ENCODE measurements at regions not wholly inside any gene's neighbourhood (a gene's known extent, or its start where the extent isn't known, plus 50 kb on each side); places are given as distances from the start of the nearest gene placed in this dataset.

GRCh38 chr6:1125297-1125696, 186.6 kb upstream of the FOXQ1 start (continued):
- TF ChIP-seq ZBTB33 (IDR thresholded peaks at IDR 0.05; ENCODE audit: extremely low read depth, insufficient replicate concordance, low read length) (no peak), MAX (IDR thresholded peaks at IDR 0.05) (no peak), YY1 (IDR thresholded peaks at IDR 0.05; ENCODE audit: extremely low read depth, insufficient replicate concordance, low read depth, low read length) (no peak), EGR1 (IDR thresholded peaks at IDR 0.05; ENCODE audit: low read depth) (no peak), SIN3A (IDR thresholded peaks at IDR 0.05; ENCODE audit: low read depth) (no peak), POLR2A (IDR thresholded peaks at IDR 0.05; ENCODE audit: borderline replicate concordance, extremely low read depth, insufficient read depth, insufficient read length) (no peak)

- H3K79me2 ChIP-seq (ENCODE audit: insufficient read depth, low read length), result no peaks in the 10 kb centered on the region
- H2AFZ ChIP-seq (ENCODE audit: low read depth, low read length, poor library complexity, severe bottlenecking), result no peak overlapping the region
- ChIA-PET CTCF (no interaction called here), POLR2A (no interaction called here), RAD21 (ENCODE audit: low non-redundant PET in 1 of 2, low total read pairs in 2 of 2, uncharacterized antibody in 2 of 2, unreplicated experiment in 2 of 2) (no interaction called here)
- H3K9me3 ChIP-seq (ENCODE audit: control insufficient read depth in 1 of 2, insufficient read depth in 1 of 2, low read depth in 1 of 2, low read length in 2 of 2), result no peaks in the 10 kb centered on the region
- 0 out of 2 replicates have a peak, but pooled peaks cover 1% of the 10 kb centered on the region for H3K27me3 ChIP-seq (ENCODE audit: insufficient read depth, low read length)
- no peak for ATAC-seq
- no peak overlapping the region for H3K27ac ChIP-seq (ENCODE audit: low read depth, low read length)
- no peak overlapping the region for H3K4me3 ChIP-seq (replicated peaks in 1 of 2; ENCODE audit: low read depth in 1 of 2, low read length in 2 of 2)
- no peak overlapping the region for H3K9ac ChIP-seq (ENCODE audit: low read length)
- H3K36me3 ChIP-seq (ENCODE audit: control insufficient read depth in 1 of 2, insufficient read depth in 2 of 2, low read length in 2 of 2), result no peaks in the 10 kb centered on the region
- no peak for TF ChIP-seq TCF7L2 (IDR thresholded peaks at IDR 0.05; ENCODE audit: borderline replicate concordance, extremely low read depth, insufficient read depth, insufficient read length)
- no peak for TF ChIP-seq SRF (IDR thresholded peaks at IDR 0.05; ENCODE audit: low read depth)
- H3K9me2 ChIP-seq (ENCODE audit: insufficient read depth), result no peaks in the 10 kb centered on the region
- intact Hi-C loops (cut with micrococcal nuclease), result no loop called here
- no peak overlapping the region for H3K4me2 ChIP-seq (ENCODE audit: low read length)
- H3K4me1 ChIP-seq (ENCODE audit: control insufficient read depth in 1 of 2, insufficient read depth in 2 of 2, low read length in 2 of 2), result no peaks in the 10 kb centered on the region
- no peak for DNase-seq (ENCODE audit: low read depth, low spot score)
- BruUV-seq (replicated peaks), result no TSS peak
- H4K20me1 ChIP-seq (ENCODE audit: insufficient read depth), result no peaks in the 10 kb centered on the region
Measured at GRCh38 chr6:1124885-1125284, 187.0 kb upstream of the FOXQ1 start.
